SK-N-SH treated with all-trans-retinoic acid at 6 μM for 48 hours (cell line): ENCODE measurements at regions not wholly inside any gene's neighbourhood (a gene's known extent, or its start where the extent isn't known, plus 50 kb on each side); places are given as distances from the start of the nearest gene placed in this dataset.
A peak's percentile ranks its signal among the peaks of the same experiment; 100 is the strongest.

Experiments used
- ATAC-seq: fragments of 200-7000 bp; cut with Tn5 transposase; 3 replicates; pipeline ENCODE4 v1.9.1; 2020; ENCODE audit warnings: mild to moderate bottlenecking, moderate library complexity
- ARNTL ChIP-seq: fragments of 450-650 bp; formaldehyde crosslinking; IDR thresholded peaks from 2 replicates; pipeline ENCODE4 v1.5.0; 2020; ENCODE audit warnings: low read depth, mild to moderate bottlenecking, moderate library complexity, borderline replicate concordance
- BACH2 ChIP-seq: fragments of 250-450 bp; sonication (Bioruptor Pico); IDR thresholded peaks from 2 replicates; pipeline ENCODE4 v1.9.0; 2021; ENCODE audit warnings: mild to moderate bottlenecking, borderline replicate concordance
- CREB5 ChIP-seq: fragments of 250-450 bp; sonication (Bioruptor Pico); IDR thresholded peaks from 2 replicates; pipeline ENCODE4 v1.5.1; 2020; ENCODE audit warnings: low read depth, mild to moderate bottlenecking, moderate library complexity
- CSDC2 ChIP-seq: fragments of 250-450 bp; sonication (Bioruptor Pico); IDR thresholded peaks from 2 replicates; pipeline ENCODE4 v1.5.0; 2020; ENCODE audit warnings: mild to moderate bottlenecking, moderate library complexity
- GLIS3 ChIP-seq: fragments of 250-450 bp; sonication (Bioruptor Pico); IDR thresholded peaks from 2 replicates; pipeline ENCODE4 v1.5.0; 2020; ENCODE audit warnings: mild to moderate bottlenecking, moderate library complexity
- ISL1 ChIP-seq: fragments of 250-450 bp; sonication (Bioruptor Pico); IDR thresholded peaks from 2 replicates; pipeline ENCODE4 v2.1.2; 2022; ENCODE audit warnings: mild to moderate bottlenecking, moderate library complexity
- OSR1 ChIP-seq: fragments of 250-450 bp; sonication (Bioruptor Pico); IDR thresholded peaks from 2 replicates; pipeline ENCODE4 v1.8.0; 2022; ENCODE audit warnings: moderate library complexity, mild to moderate bottlenecking, inconsistent platforms
- PPARA ChIP-seq: fragments of 250-450 bp; sonication (Bioruptor Pico); IDR thresholded peaks from 2 replicates; pipeline ENCODE4 v1.5.0; 2020; ENCODE audit warnings: mild to moderate bottlenecking, borderline replicate concordance
- RARB ChIP-seq: fragments of 250-450 bp; sonication (Bioruptor Pico); IDR thresholded peaks from 2 replicates; pipeline ENCODE4 v1.8.0; 2021; ENCODE audit warnings: mild to moderate bottlenecking, moderate library complexity
- SNAI2 ChIP-seq: fragments of 250-450 bp; sonication (Bioruptor Pico); IDR thresholded peaks from 2 replicates; pipeline ENCODE4 v1.5.0; 2020; ENCODE audit warnings: mild to moderate bottlenecking, moderate library complexity
- TCF4 ChIP-seq: fragments of 250-450 bp; sonication (Bioruptor Pico); IDR thresholded peaks from 2 replicates; pipeline ENCODE4 v1.8.0; 2021; ENCODE audit warnings: mild to moderate bottlenecking, moderate library complexity, borderline replicate concordance
- TOX ChIP-seq: fragments of 250-450 bp; sonication (Bioruptor Pico); IDR thresholded peaks from 2 replicates; pipeline ENCODE4 v1.8.0; 2021; ENCODE audit warnings: mild to moderate bottlenecking, moderate library complexity, borderline replicate concordance
- TSHZ2 ChIP-seq: fragments of 250-450 bp; sonication (Bioruptor Pico); IDR thresholded peaks from 2 replicates; pipeline ENCODE4 v1.5.0; 2020; ENCODE audit warnings: mild to moderate bottlenecking, moderate library complexity
- ZC3H10 ChIP-seq: fragments of 250-450 bp; sonication (Bioruptor Pico); IDR thresholded peaks from 2 replicates; pipeline ENCODE4 v1.5.1; 2021; ENCODE audit warnings: mild to moderate bottlenecking, moderate library complexity
- ZFP3 ChIP-seq: fragments of 250-450 bp; sonication (Bioruptor Pico); IDR thresholded peaks from 2 replicates; pipeline ENCODE4 v1.5.0; 2020; ENCODE audit warnings: mild to moderate bottlenecking, moderate library complexity
- ZFP30 ChIP-seq: fragments of 450-650 bp; formaldehyde crosslinking; IDR thresholded peaks from 2 replicates; pipeline ENCODE4 v1.5.0; 2022; ENCODE audit warnings: mild to moderate bottlenecking, moderate library complexity
- ZNF565 ChIP-seq: fragments of 450-650 bp; formaldehyde crosslinking; conservative IDR thresholded peaks from 2 replicates; pipeline ENCODE4 v1.5.0; 2020; ENCODE audit warnings: low read depth, mild to moderate bottlenecking, moderate library complexity
- ZNF70 ChIP-seq: fragments of 450-650 bp; formaldehyde crosslinking; IDR thresholded peaks from 2 replicates; pipeline ENCODE4 v1.5.0; 2020; ENCODE audit warnings: mild to moderate bottlenecking, moderate library complexity
- ZNF8 ChIP-seq: fragments of 450-650 bp; formaldehyde crosslinking; IDR thresholded peaks from 2 replicates; pipeline ENCODE4 v1.5.0; 2020; ENCODE audit warnings: mild to moderate bottlenecking, moderate library complexity
- TF ChIP-seq, protein P1 (sequence below): fragments of 250-450 bp; sonication (Bioruptor Pico); IDR thresholded peaks from 2 replicates; pipeline ENCODE4 v1.8.0; 2020; ENCODE audit warnings: mild to moderate bottlenecking, moderate library complexity, borderline replicate concordance
- TF ChIP-seq, protein P2 (sequence below): fragments of 250-450 bp; sonication (Bioruptor Pico); IDR thresholded peaks from 2 replicates; pipeline ENCODE4 v1.5.1; 2021; ENCODE audit warnings: mild to moderate bottlenecking, moderate library complexity
- TF ChIP-seq, protein P3 (sequence below): fragments of 250-450 bp; sonication (Bioruptor Pico); IDR thresholded peaks from 2 replicates; pipeline ENCODE4 v1.8.0; 2021; ENCODE audit warnings: low read depth, mild to moderate bottlenecking, moderate library complexity, borderline replicate concordance

DNA sequence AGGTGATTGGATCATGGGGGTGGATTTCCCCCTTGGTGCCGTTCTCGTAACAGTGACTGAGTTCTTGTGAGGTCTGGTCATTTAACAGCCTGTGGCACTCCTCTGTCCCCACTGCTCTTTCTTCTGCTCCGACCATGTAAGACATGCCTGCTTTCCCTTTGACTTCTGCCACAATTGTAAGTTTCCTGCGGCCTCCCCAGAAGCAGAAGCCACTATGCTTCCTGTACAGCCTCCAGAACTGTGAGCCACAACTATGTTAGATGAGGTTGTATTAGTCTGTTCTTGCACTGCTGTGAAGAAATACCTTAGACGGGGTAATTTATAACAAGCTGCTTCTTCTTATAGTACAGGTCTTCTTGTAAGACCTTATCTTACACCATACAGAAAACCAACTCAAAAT lies 241.7 kb upstream of the KLF14 start:
- TF ChIP-seq ZFP30 (CRISPR knock-in tag) (no peak), ZC3H10 (CRISPR knock-in tag) (no peak), SNAI2 (CRISPR knock-in tag) (no peak), ISL1 (CRISPR knock-in tag) (no peak), ZNF565 (CRISPR knock-in tag) (no peak), TOX (CRISPR knock-in tag) (no peak), ARNTL (no peak), ZFP3 (CRISPR knock-in tag) (no peak), PPARA (CRISPR knock-in tag) (no peak), BACH2 (no peak), CSDC2 (CRISPR knock-in tag) (no peak)
- TF ChIP-seq, protein P1, sequence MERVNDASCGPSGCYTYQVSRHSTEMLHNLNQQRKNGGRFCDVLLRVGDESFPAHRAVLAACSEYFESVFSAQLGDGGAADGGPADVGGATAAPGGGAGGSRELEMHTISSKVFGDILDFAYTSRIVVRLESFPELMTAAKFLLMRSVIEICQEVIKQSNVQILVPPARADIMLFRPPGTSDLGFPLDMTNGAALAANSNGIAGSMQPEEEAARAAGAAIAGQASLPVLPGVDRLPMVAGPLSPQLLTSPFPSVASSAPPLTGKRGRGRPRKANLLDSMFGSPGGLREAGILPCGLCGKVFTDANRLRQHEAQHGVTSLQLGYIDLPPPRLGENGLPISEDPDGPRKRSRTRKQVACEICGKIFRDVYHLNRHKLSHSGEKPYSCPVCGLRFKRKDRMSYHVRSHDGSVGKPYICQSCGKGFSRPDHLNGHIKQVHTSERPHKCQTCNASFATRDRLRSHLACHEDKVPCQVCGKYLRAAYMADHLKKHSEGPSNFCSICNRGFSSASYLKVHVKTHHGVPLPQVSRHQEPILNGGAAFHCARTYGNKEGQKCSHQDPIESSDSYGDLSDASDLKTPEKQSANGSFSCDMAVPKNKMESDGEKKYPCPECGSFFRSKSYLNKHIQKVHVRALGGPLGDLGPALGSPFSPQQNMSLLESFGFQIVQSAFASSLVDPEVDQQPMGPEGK (CRISPR knock-in tag) = no peak
- no peak for ATAC-seq

- TF ChIP-seq TSHZ2 (CRISPR knock-in tag) = no peak
- no peak for TF ChIP-seq ISL1 (CRISPR knock-in tag)
- TF ChIP-seq CSDC2 (CRISPR knock-in tag) = no peak
- TF ChIP-seq ZFP3 (CRISPR knock-in tag) = no peak
- no peak for TF ChIP-seq ZNF565 (CRISPR knock-in tag)
- no peak for TF ChIP-seq CREB5 (CRISPR knock-in tag)
- TF ChIP-seq, protein P2, sequence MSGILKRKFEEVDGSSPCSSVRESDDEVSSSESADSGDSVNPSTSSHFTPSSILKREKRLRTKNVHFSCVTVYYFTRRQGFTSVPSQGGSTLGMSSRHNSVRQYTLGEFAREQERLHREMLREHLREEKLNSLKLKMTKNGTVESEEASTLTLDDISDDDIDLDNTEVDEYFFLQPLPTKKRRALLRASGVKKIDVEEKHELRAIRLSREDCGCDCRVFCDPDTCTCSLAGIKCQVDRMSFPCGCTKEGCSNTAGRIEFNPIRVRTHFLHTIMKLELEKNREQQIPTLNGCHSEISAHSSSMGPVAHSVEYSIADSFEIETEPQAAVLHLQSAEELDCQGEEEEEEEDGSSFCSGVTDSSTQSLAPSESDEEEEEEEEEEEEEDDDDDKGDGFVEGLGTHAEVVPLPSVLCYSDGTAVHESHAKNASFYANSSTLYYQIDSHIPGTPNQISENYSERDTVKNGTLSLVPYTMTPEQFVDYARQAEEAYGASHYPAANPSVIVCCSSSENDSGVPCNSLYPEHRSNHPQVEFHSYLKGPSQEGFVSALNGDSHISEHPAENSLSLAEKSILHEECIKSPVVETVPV (CRISPR knock-in tag) = no peak
- TF ChIP-seq BACH2 = no peak
- TF ChIP-seq ZC3H10 (CRISPR knock-in tag) = no peak
- no peak for TF ChIP-seq RARB
- TF ChIP-seq ZFP30 (CRISPR knock-in tag) = no peak
- TF ChIP-seq ZNF70 (CRISPR knock-in tag) = no peak
- TF ChIP-seq, protein P3, sequence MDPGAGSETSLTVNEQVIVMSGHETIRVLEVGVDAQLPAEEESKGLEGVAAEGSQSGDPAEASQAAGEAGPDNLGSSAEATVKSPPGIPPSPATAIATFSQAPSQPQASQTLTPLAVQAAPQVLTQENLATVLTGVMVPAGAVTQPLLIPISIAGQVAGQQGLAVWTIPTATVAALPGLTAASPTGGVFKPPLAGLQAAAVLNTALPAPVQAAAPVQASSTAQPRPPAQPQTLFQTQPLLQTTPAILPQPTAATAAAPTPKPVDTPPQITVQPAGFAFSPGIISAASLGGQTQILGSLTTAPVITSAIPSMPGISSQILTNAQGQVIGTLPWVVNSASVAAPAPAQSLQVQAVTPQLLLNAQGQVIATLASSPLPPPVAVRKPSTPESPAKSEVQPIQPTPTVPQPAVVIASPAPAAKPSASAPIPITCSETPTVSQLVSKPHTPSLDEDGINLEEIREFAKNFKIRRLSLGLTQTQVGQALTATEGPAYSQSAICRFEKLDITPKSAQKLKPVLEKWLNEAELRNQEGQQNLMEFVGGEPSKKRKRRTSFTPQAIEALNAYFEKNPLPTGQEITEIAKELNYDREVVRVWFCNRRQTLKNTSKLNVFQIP = no peak
- TF ChIP-seq OSR1 (CRISPR knock-in tag) = no peak
- TF ChIP-seq GLIS3 (CRISPR knock-in tag) = no peak
- no peak for TF ChIP-seq SNAI2 (CRISPR knock-in tag)
- TF ChIP-seq ARNTL = no peak
- TF ChIP-seq TCF4 (CRISPR knock-in tag) = no peak
- TF ChIP-seq ZNF8 (CRISPR knock-in tag) = no peak
- peak; percentile 89 for ATAC-seq
Measured at GRCh38 chr7:130982160-130982638, 248.2 kb upstream of the KLF14 start.

- TF ChIP-seq PPARA (CRISPR knock-in tag) = no peak
- no peak for TF ChIP-seq ZNF70 (CRISPR knock-in tag)
- no peak for TF ChIP-seq ZNF565 (CRISPR knock-in tag)
- no peak for TF ChIP-seq CSDC2 (CRISPR knock-in tag)
- TF ChIP-seq TOX (CRISPR knock-in tag) = no peak
- no peak for TF ChIP-seq TCF4 (CRISPR knock-in tag)
- TF ChIP-seq GLIS3 (CRISPR knock-in tag) = no peak
- no peak for TF ChIP-seq CREB5 (CRISPR knock-in tag)
- TF ChIP-seq BACH2 = no peak
- no peak for TF ChIP-seq ZFP30 (CRISPR knock-in tag)
- ATAC-seq = no peak
Measured at GRCh38 chr7:130982651-130983050, 248.6 kb upstream of the KLF14 start.
